Loucy (cell line): ENCODE measurements at regions not wholly inside any gene's neighbourhood (a gene's known extent, or its start where the extent isn't known, plus 50 kb on each side); places are given as distances from the start of the nearest gene placed in this dataset.

Experiments
- CTCF ChIP-seq: fragments of 200-600 bp; sonication (generic); conservative IDR thresholded peaks from 2 replicates; pipeline ENCODE4 v1.5.1; 2014; ENCODE audit warnings: mild to moderate bottlenecking, antibody characterized with exemption, low read length
- EZH2phosphoT487 ChIP-seq: fragments of 200-600 bp; IDR thresholded peaks from 2 replicates; pipeline ENCODE4 v1.6.1; 2018; ENCODE audit warnings: antibody characterized with exemption, mild to moderate bottlenecking, moderate library complexity, borderline replicate concordance

DNA sequence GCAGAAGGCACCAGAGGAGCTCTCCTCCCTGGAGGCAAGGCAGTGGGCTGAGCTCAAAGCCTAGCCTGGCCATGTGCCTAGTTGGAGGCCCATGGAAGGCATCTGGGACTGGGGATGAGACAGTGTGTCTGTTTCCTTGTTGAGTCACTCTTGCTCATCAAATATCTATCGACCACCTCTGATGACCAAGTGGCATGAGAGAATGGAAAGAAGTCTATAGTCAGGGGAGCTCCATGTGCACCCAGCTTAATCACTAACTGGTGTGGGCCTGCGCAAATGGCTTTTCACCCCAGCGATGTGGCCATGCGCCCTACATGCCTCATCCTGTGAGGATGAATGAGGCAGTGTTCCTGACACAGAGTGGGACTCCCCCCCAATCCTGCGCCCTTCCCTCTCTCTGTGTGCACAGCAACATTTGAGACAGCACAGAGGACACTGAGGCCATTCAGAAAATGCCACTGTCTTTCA is 229.9 kb downstream of the RPS24 start:
- TF ChIP-seq CTCF, result no peak
- no peak for TF ChIP-seq EZH2phosphoT487
